ENCODE measurements at regions not wholly inside any gene's neighbourhood (a gene's known extent, or its start where the extent isn't known, plus 50 kb on each side); places are given as distances from the start of the nearest gene placed in this dataset.

DNA sequence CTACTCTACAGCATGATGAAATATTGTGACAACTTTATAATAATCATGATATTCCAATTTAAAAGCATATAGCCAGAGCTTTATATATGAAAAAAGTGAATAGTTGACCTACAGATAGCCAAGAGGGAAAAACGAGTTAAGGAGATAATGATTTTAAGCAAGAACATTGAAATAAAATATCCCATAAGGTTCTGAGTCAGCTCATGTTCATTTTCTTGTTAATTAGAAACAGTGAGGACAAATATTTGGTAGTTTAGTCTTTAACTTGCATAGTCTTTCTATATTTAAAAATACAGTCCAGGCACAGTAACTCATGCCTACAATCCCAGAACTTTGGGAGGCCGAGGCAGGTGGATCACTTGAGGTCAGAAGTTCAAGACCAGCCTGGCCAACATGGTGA lies 55.8 kb upstream of the CDH6 start:
- FAIRE-seq: no peak

DNA sequence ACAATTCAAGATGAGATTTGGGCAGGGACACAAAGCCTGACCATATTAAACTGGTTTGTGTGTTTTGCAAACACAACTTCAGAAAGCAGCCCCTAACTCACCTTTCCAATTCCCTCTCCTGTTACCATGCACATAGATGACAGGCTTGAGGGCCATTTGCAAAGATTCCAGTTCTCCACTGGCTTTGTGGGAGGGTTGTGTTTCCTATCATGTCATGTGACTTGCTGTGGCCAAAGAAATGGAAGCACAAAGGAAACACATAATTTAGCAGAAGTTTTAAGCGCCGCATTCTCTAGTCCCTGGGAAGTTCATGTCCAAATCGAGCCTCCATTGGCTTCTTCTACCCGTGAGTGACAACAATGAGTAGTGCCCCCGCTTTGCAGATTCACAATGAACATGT lies 57.9 kb upstream of the CDH6 start:
- no peak for FAIRE-seq

DNA sequence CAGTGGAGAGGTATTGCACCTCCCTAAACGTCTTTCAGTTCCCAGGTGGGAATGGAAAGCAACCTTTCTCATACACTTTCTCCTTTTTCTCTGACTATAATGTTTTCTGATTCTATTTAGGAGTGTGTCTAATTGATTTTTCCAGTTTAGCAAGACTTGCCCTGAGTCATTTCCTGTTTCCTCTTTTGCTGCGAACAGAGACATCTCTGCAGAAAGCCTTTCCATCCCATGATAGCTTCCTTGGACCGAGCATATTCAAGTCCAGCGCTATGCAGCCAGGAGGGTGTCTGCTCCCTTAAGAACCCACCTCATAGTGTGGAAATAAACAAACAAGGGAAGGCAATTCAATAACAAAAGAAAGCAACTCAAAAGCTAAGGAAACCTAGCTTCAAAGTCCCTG lies 60.0 kb upstream of the CDH6 start:
- no peak for FAIRE-seq

DNA sequence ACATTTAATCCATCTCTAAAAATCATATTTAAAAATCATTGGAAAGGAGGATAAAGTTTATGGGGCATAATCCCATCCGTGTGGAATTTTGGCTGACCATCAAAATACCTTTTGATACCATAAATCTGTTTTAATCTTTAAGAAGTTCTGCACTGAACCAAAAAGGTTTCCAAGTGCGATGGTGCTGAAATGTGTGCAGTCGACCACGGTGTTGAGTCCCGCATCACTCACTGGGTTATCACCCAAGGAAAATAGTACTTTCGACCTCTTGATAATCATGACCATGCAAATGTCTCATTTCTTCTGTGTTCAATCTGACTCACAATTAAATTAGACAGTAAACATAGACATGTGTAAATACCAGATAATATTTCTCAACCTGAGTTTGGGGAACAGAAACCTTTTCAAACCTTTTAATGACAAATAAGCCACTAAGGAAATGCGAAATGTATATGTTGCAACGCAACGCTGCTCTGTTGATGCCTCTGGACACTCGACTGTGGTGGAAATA lies 62.0 kb upstream of the CDH6 start:
- no peak for FAIRE-seq

DNA sequence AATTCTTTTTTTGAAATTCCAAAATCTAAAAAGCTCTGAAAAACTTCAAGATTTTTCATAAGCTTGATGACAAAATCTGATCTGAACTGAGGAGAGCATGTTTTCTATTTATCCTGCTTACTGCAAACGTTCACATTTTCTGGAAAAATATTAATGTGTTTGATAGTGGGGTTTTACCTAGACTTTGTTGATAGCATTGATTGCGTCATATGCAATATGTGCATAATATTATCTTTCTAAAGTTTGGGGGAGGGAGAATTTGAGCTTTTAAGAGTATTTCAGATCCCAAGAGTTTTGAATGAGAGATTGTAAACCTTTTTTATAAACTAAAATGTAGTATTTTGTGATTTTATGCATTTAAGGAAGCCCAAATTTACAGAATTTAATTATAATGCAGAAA lies 62.8 kb upstream of the CDH6 start:
- FAIRE-seq: no peak

DNA sequence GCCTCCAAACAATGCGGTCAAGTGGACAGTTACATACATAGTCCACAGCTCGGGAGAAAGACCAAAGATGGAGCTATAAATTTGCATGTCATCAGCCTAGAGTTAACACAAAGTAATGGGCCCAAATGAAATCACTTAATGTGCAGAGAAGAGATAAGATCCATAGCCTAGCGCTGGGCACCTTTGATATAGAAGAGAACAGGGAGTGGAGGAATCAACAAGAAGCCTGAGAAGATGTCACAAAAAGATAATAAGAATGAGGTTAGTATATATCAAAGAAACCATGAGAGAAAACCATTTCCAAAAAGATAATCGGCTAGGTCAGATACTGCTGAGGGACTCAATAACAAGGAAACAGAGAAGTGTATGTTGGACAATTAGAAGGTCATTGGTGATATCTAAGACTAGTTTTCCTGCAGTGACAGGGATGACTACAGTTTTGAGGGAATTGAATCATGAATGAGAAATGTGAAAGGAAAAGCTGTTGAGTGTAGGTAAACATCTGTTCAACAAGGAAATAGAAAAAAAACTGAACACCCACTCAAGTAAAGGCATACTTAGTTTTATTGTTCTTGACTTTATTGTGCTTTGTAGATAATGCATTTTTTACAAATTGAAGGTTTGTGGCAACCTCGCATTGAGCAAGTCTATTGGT lies 68.7 kb upstream of the CDH6 start:
- FAIRE-seq: no peak

DNA sequence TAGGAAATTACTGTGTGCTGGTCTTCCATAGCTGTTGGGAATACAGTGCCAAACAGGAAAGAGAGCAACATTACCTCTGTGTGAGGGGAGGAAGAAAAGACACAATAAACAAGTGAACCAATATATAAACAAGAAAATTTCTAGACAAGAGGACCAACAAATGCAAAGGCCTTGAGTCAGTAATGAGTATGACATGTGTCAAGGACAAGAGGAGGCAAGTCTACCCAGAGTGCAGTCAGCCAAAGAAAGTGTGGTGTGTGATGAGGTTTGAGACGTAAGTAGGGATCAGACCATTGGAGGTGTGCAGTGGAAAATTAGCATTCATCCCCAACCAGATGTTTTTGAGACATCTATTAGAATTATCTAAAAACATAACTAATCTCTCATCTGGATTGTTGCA lies 69.5 kb upstream of the CDH6 start:
- FAIRE-seq: no peak

DNA sequence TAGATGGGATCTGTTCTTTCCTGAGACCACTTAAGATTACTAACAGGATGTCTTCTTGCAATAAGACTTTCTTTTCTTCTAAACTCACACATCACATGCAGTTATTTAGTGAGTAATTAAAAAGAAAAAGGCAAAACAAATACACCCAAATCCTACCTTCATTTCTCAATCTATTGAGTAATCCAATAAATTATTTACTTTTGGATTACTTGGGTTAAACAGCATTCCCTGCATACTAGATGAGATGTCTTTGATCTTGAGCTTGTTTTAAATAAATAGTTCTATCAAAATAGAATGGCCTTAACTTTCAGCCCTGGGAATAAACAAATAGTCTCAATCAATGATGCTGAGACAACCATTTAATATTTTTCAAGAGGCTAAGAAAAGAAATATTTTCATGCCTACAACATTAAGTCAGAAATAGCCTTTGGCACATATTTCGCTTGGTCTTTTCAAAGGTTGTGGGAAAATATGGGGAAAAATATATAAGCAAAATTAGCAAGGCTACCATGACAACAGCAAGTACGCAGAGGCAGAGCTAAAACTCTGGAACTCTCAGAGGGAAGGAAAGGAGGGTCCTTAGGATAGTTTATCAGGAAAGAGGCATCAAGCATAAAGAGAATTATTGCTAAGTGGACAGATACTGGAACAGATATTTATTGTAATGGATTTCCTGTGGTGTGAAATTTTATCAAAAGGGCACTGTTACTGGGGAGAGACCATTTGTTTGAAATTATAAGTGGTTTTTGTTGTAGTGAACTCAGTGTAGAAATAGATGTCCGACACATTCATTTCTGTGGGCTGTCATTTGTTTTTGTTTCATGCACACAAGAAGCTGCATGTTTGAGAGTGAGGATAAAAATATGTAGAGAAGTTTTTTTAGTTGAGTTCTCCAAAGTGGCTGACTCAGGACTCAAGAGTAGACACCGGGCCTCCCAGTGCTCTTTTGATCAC lies 70.2 kb upstream of the CDH6 start:
- no peak for FAIRE-seq

DNA sequence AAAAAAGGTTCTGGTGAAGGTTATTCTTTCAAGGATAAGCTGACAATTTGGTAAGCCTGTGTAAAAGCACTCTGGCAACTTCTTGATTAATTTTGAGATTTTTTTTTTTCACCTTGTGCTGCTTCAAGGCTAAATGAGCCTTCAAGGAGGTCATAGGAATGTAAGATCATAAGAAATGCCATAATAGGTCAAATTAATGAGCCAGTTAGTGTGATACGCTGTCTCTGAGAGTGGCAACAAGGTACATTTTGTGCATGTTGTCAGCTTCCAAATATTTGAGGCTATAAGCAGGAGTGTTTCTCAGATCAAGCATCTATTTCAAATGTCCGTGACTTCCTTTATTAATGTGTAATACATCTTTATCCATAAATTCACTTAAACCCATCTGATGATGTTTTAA lies 72.3 kb upstream of the CDH6 start:
- no peak for FAIRE-seq

DNA sequence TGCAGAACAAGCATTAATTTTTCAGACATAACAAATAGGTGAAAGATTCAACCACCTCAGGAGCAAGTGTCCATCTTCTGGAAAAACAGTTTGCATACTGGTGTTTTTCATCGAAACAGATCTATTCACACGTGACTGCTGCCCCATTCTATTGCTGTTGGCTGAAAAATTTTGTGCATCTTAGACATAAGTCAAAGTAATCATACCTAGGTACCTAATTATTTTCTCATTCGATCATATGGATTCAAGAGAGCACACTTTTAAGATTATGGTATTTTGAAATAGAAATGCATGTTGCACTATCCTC lies 72.9 kb upstream of the CDH6 start:
- no peak for FAIRE-seq

DNA sequence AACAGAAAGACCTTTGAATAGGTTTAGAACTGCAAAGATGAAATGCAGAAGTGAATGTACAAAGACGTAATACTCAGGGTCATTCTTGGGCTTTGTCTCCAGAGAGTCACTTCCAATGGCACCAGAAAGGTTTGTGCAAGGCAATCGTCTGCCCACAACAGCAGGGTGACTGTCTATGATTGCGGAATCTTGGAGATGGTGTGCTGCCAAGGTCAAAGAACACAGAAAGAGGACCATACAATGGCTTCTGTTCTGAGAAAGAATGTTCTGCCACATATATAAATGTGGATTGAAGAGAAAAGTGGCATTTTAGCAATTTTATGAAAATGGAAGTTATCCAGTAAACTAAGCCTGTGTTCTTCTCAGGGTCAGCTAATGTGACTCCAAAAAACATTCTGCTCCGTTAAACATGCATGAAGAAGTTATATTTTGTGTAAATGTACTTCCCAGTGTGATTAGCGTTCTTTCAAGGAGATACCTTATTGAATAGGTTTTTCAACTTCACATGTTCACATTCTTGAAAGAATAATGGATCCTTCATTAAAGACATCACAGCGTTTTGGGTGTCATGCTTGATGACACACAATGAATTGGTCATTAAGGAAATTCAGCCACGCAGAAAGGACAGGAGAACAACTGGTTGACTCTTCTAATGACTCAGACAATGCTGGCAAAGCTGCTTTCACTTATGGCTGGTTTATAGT lies 73.4 kb upstream of the CDH6 start:
- FAIRE-seq: no peak

DNA sequence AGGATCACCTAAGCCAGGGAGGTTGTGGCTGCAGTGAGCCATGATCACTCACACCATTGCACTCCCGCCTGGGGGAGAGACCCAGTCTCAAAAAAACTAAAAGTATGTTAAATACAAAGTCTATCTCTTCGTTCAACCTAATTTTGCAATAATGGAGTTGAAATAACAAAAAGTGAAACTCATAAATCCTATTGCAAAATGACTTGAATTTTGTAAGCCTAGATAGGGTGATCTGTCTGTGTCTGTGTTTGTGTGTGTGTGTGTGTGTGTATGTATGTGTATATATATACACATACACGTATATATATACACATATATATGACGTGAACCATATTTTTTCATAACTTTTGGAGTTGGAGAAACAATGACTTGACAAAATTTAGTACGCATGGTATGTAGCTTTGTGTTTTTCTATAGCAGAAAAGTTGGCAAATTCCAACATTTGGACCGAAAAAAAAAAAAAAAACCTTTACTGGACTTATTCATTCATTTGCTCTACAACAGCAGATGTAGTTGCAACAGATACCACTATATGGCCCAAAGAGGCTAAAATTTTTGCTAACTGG lies 76.9 kb upstream of the CDH6 start:
- FAIRE-seq: no peak

DNA sequence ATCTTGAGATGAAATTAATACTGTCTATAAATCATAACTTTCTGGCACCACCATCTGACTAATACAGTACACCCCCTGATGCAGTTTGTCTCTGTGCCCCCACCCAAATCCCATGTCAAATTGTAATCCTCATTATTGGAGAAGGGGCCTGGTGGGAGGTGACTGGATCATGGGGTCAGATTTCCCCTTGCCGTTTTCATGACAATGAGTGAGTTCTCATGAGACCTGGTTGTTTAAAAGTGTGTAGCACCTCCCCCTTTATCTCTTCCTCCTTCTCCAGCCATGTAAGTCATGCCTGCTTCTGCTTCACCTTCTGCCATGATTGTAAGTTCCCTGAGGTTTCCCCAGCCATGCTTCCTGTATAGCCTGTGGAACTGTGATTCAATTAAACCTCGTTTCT lies 78.7 kb upstream of the CDH6 start:
- no peak for FAIRE-seq

DNA sequence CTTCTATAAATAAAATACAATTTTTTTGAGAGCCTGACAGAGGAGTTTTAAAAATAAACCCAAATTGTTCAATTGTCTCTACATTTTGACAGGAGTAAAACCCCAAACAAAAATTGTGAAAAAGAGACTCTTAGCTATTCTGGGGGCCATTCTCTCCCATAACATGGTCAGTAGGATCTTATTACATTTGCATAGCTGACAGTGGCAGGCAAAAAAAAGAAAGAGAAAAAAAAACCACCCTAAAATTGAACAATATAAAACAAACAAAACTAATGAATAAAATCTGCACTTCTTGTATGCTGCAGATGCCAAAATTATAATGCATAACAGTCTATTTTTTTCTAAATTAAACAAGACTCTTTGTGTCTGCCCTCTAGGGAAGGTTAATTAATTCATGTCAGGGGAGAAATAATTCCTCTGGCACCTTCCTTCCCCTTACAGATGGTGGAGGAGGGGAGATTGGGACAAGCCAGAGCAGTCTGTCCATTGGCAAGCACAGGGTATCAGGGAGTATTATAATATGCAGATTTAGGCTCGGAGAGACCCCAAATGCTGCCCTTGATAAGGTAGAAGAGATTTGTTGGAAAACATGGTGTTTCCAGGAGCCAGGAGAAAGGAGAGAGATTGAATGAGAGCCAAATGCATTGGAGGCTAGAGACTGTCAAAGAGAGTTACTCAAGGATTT lies 79.7 kb upstream of the CDH6 start:
- no peak for FAIRE-seq

DNA sequence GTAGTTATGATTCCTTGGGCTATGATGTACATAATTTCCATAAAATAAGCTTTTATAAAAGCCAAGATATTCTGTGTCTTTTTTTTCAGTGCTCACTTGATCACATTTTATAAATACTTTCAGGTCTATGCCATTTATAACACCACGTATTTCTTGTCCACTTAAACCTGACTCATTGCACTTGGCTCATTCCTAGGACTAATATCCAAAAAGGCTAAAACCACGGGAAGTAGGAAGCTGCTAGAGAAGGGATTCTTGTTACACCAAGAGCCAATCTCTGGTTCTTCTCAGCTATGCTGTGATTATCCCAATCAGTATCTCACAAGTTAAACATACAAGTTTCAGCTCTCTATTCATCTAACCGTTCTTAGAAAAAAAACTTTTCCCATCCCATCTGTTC lies 80.4 kb upstream of the CDH6 start:
- FAIRE-seq: no peak

DNA sequence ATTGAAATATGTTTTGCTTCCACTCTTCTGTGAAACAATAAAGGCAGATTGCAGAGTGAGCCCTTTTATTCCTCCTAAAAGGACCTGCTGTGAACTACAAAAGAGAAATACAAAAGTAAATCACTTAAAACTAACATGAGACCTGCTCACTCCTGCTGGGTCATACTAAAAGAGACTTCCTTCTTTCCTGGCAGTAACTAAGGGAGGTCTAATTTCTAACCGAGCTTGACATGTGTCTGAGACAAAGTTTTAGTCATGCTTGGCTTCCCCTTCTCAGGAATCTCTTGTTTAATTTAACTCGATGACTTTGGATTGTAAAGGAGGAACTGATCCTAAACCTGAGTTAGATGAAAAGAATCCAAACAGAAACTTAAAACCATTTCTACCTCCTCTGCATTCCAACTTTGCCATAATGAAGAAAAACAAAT lies 86.4 kb upstream of the CDH6 start:
- FAIRE-seq: no peak

DNA sequence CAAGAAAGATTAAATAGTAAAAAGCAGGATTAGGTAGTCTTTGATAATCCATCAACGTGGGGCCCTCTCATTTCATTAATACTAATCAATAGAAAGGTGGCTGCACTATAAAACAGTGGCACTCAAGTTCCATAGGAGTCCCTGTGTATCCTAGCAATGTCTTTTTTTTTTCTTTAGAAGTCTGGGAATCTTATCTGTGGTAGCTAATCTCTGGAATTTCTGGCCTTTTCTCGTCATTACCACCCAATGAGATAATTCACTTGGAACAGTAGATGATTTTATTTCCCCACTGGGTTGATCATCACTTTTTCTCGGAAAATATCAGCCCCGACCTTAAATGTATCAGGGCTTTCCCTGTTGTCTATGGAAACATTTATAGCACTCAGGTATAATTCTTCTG lies 86.8 kb upstream of the CDH6 start:
- no peak for FAIRE-seq

DNA sequence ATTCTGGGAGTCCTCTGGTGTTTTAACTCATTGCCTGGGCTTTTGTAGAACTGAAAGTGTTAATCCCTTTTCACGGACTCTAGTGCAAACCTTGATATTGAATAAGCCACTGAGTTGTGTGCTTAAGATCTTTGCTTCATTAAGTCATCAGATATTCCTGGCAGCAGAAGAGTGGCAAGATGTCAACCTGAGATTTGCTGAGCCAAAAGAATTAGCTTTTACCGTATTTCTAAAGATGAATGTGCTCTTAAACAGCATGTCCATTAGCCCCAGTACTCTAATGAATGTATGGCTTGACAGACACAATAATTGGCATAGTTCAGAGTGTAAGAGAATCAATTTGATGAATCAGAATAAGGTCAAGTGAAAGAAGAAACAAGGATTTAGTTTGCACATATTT lies 87.2 kb upstream of the CDH6 start:
- FAIRE-seq: no peak

DNA sequence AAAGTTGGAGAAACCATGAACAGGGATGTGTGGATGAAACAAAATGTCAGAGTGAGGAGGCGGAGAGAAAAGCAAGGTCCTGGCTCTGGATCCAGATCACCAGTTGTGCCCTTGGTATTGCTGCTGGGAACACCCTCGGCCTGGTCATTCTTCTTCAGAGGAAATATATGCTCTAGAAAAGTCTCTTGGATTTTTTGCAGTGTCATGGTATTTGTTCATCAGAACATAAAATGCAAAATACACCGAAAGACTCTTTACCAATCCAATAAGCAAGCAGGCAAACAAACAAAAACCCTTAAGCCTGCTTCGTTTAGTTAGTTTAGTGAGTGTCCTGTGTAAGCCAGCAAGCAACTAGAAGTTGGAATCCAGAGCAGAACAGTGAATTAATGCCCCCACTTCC lies 88.7 kb upstream of the CDH6 start:
- no peak for FAIRE-seq

DNA sequence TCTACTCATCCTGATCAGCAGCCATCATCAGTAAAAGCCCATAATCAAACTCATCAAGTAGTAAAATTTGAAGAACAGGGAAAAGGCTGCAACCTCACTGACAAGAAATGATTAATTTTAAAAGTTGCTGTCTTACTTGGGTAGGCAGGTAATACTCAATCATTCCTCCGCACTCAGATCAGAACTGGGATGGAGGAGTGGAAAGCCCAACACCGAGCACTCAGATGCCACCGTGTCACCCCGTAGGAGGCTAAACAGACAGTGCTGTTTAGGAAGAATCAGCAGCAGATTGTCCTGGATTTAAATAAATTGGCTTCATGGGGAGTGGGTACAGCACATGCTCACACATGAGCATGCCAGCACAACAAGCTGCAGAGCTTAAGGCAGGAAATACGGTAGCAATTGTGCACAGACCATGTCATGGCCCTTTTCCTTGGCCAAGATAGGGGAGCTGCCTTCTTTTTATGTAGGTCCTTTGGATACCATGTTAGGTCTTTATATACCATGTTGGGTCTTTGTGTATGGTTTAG lies 92.6 kb upstream of the CDH6 start:
- no peak for FAIRE-seq

DNA sequence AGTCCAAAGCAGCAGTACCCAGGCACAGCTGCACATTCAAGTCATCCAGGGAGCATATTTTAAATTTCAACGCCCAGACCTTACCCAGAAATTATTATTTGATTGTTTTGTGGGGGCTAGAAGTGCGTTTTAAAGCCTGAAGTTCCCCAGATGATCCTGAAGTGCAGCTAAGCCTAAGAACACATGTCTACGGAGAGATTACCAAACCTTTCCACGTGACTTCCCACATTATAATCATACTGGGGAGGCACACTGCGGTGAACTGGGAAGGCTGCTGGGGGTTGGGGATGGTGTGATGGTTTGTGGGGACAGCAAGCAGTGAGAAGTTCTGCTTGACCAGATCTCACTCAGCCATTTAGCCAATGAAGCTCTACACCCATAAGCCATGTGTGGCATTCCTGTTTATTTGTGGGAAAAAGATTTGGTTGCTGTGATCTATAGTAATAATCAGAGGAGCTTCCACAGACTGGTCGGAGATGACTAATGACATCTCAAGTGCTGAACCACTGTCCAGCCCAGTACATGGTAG lies 93.4 kb upstream of the CDH6 start:
- FAIRE-seq: no peak

DNA sequence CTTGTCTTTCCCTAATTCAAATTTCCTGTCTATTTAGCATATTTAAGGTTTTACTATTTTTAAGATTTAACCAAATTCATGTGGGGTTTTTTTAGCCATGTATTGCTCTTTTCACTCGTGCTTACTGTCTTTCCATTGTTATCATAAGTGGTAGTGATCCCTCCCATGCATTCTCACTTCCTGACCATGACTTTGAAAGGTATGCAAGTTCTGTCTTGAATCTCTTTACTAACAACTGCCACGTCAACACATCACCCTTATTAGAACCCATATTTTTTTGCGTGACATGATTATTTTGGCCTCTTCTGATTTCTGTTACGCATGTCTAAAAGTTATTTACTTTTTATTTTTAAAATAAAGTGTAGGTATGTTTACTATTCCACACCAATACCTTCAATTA lies 94.7 kb upstream of the CDH6 start:
- FAIRE-seq: no peak

Measured in G401.6 (cell line).